ENCODE measurements at regions not wholly inside any gene's neighbourhood (a gene's known extent, or its start where the extent isn't known, plus 50 kb on each side); places are given as distances from the start of the nearest gene placed in this dataset.
"Not testable (repeated sequence)": the region's sequence is repeated elsewhere in the genome, so short reads cannot be mapped to it uniquely, and the experiment has no call there.

- no peaks in the 10 kb centered on the region for H3K36me3 ChIP-seq
- no peak overlapping the region for H3K27ac ChIP-seq
- no peaks in the 10 kb centered on the region for H3K9me3 ChIP-seq (replicated peaks)
- no peaks in the 10 kb centered on the region for H3K4me1 ChIP-seq (replicated peaks)
- DNase-seq (ENCODE audit: low read depth in 1 of 2, low spot score in 2 of 2): no peak
- H3K27me3 ChIP-seq (replicated peaks): no peaks in the 10 kb centered on the region
- H3K4me3 ChIP-seq: no peak overlapping the region
Measured at GRCh38 chr11:37280200-37280599, 682.2 kb upstream of the RAG2 start.

GRCh38 chr11:37277896-37278465 lies 679.9 kb upstream of the RAG2 start:
- no peak for DNase-seq (ENCODE audit: low read depth in 1 of 2, low spot score in 2 of 2)

GRCh38 chr11:37264783-37265182 lies 666.7 kb upstream of the RAG2 start:
- Histone ChIP-seq H3K27me3 (replicated peaks) (no peaks in the 10 kb centered on the region), H3K27ac (no peak overlapping the region), H3K4me1 (replicated peaks) (no peaks in the 10 kb centered on the region), H3K9me3 (replicated peaks) (no peaks in the 10 kb centered on the region; the same call in 1 of the 2 replicates), H3K4me3 (no peak overlapping the region), H3K36me3 (no peaks in the 10 kb centered on the region)
- DNase-seq (ENCODE audit: low read depth in 1 of 2, low spot score in 2 of 2): no peak

More at GRCh38 chr11:37277896-37278465, 679.9 kb upstream of the RAG2 start:
- H3K9me3 ChIP-seq (replicated peaks): no peaks in the 10 kb centered on the region
- no peaks in the 10 kb centered on the region for H3K4me1 ChIP-seq (replicated peaks)
- no peaks in the 10 kb centered on the region for H3K36me3 ChIP-seq
- H3K4me3 ChIP-seq: no peak overlapping the region
- no peaks in the 10 kb centered on the region for H3K27me3 ChIP-seq (replicated peaks)
- H3K27ac ChIP-seq: no peak overlapping the region

GRCh38 chr11:37264060-37264459 lies 666.0 kb upstream of the RAG2 start:
- no peaks in the 10 kb centered on the region for H3K4me1 ChIP-seq (replicated peaks)
- no peak for DNase-seq (ENCODE audit: low read depth in 1 of 2, low spot score in 2 of 2)
- H3K4me3 ChIP-seq: no peak overlapping the region
- no peaks in the 10 kb centered on the region for H3K36me3 ChIP-seq
- H3K27me3 ChIP-seq (replicated peaks): no peaks in the 10 kb centered on the region
- H3K27ac ChIP-seq: no peak overlapping the region
- H3K9me3 ChIP-seq (replicated peaks): no peaks in the 10 kb centered on the region; the same call in 1 of the 2 replicates

- H3K4me3 ChIP-seq; DNase-seq (ENCODE audit: low read depth in 1 of 2, low spot score in 2 of 2); H3K36me3 ChIP-seq; H3K27me3 ChIP-seq (replicated peaks); H3K9me3 ChIP-seq (replicated peaks); H3K27ac ChIP-seq; H3K4me1 ChIP-seq (replicated peaks): not testable (repeated sequence)
Measured at GRCh38 chr11:37263467-37263866, 665.4 kb upstream of the RAG2 start.

GRCh38 chr11:37259734-37260133 lies 661.7 kb upstream of the RAG2 start:
- Histone ChIP-seq H3K4me1 (replicated peaks) (no peaks in the 10 kb centered on the region), H3K9me3 (replicated peaks) (no peaks in the 10 kb centered on the region; the same call in 1 of the 2 replicates), H3K27ac (no peak overlapping the region), H3K36me3 (no peaks in the 10 kb centered on the region), H3K27me3 (replicated peaks) (no peaks in the 10 kb centered on the region), H3K4me3 (no peak overlapping the region)
- DNase-seq (ENCODE audit: low read depth in 1 of 2, low spot score in 2 of 2): no peak

GRCh38 chr11:37248145-37248544 lies 650.1 kb upstream of the RAG2 start:
- no peak for DNase-seq (ENCODE audit: low read depth in 1 of 2, low spot score in 2 of 2)
- Histone ChIP-seq H3K9me3 (replicated peaks) (0 out of 2 replicates have a peak, but pooled peaks cover 3% of the 10 kb centered on the region), H3K4me1 (replicated peaks) (no peaks in the 10 kb centered on the region), H3K27me3 (replicated peaks) (no peaks in the 10 kb centered on the region), H3K27ac (no peak overlapping the region), H3K36me3 (no peaks in the 10 kb centered on the region), H3K4me3 (no peak overlapping the region)

- not testable (repeated sequence) for H3K27ac ChIP-seq; H3K4me3 ChIP-seq; H3K4me1 ChIP-seq (replicated peaks); H3K36me3 ChIP-seq; DNase-seq (ENCODE audit: low read depth in 1 of 2, low spot score in 2 of 2); H3K9me3 ChIP-seq (replicated peaks); H3K27me3 ChIP-seq (replicated peaks)
Measured at GRCh38 chr11:37246092-37246491, 648.1 kb upstream of the RAG2 start.

GRCh38 chr11:37230865-37231264 lies 632.8 kb upstream of the RAG2 start:
- no peak for DNase-seq (ENCODE audit: low read depth in 1 of 2, low spot score in 2 of 2)
- Histone ChIP-seq H3K9me3 (replicated peaks) (no peaks in the 10 kb centered on the region), H3K27ac (no peak overlapping the region), H3K27me3 (replicated peaks) (no peaks in the 10 kb centered on the region), H3K4me3 (no peak overlapping the region), H3K4me1 (replicated peaks) (no peaks in the 10 kb centered on the region), H3K36me3 (no peaks in the 10 kb centered on the region)

- no peaks in the 10 kb centered on the region for H3K36me3 ChIP-seq
- no peak overlapping the region for H3K4me3 ChIP-seq
- no peaks in the 10 kb centered on the region for H3K27me3 ChIP-seq (replicated peaks)
- no peaks in the 10 kb centered on the region for H3K4me1 ChIP-seq (replicated peaks)
- no peak for DNase-seq (ENCODE audit: low read depth in 1 of 2, low spot score in 2 of 2)
- H3K9me3 ChIP-seq (replicated peaks): no peaks in the 10 kb centered on the region
- no peak overlapping the region for H3K27ac ChIP-seq
Measured at GRCh38 chr11:37223962-37224361, 625.9 kb upstream of the RAG2 start.

GRCh38 chr11:37203006-37203405 lies 605.0 kb upstream of the RAG2 start:
- Histone ChIP-seq H3K9me3 (replicated peaks) (no peaks in the 10 kb centered on the region), H3K4me1 (replicated peaks) (no peaks in the 10 kb centered on the region), H3K27me3 (replicated peaks) (no peaks in the 10 kb centered on the region), H3K4me3 (no peak overlapping the region), H3K36me3 (no peaks in the 10 kb centered on the region), H3K27ac (no peak overlapping the region)
- DNase-seq (ENCODE audit: low read depth in 1 of 2, low spot score in 2 of 2): no peak

- DNase-seq (ENCODE audit: low read depth in 1 of 2, low spot score in 2 of 2): no peak
- Histone ChIP-seq H3K27me3 (replicated peaks) (no peaks in the 10 kb centered on the region), H3K9me3 (replicated peaks) (no peaks in the 10 kb centered on the region), H3K4me3 (no peak overlapping the region), H3K36me3 (no peaks in the 10 kb centered on the region), H3K4me1 (replicated peaks) (no peaks in the 10 kb centered on the region), H3K27ac (no peak overlapping the region)
Measured at GRCh38 chr11:37199082-37199481, 601.0 kb upstream of the RAG2 start.

GRCh38 chr11:37184326-37184725 lies 586.3 kb upstream of the RAG2 start:
- no peak overlapping the region for H3K4me3 ChIP-seq
- no peaks in the 10 kb centered on the region for H3K27me3 ChIP-seq (replicated peaks)
- no peak overlapping the region for H3K27ac ChIP-seq
- DNase-seq (ENCODE audit: low read depth in 1 of 2, low spot score in 2 of 2): no peak
- no peaks in the 10 kb centered on the region for H3K9me3 ChIP-seq (replicated peaks)
- H3K4me1 ChIP-seq (replicated peaks): no peaks in the 10 kb centered on the region
- H3K36me3 ChIP-seq: no peaks in the 10 kb centered on the region

GRCh38 chr11:37182031-37182430 lies 584.0 kb upstream of the RAG2 start:
- Histone ChIP-seq H3K4me1 (replicated peaks) (no peaks in the 10 kb centered on the region), H3K27ac (no peak overlapping the region), H3K27me3 (replicated peaks) (no peaks in the 10 kb centered on the region), H3K4me3 (no peak overlapping the region), H3K36me3 (no peaks in the 10 kb centered on the region), H3K9me3 (replicated peaks) (no peaks in the 10 kb centered on the region)
- DNase-seq (ENCODE audit: low read depth in 1 of 2, low spot score in 2 of 2): no peak

GRCh38 chr11:37177721-37178120 lies 579.7 kb upstream of the RAG2 start:
- no peaks in the 10 kb centered on the region for H3K27me3 ChIP-seq (replicated peaks)
- no peaks in the 10 kb centered on the region for H3K36me3 ChIP-seq
- no peaks in the 10 kb centered on the region for H3K9me3 ChIP-seq (replicated peaks)
- DNase-seq (ENCODE audit: low read depth in 1 of 2, low spot score in 2 of 2): no peak
- no peak overlapping the region for H3K27ac ChIP-seq
- H3K4me1 ChIP-seq (replicated peaks): no peaks in the 10 kb centered on the region
- no peak overlapping the region for H3K4me3 ChIP-seq

Data from SJSA1 (cell line).